SK-N-SH (cell line): ENCODE measurements at regions not wholly inside any gene's neighbourhood (a gene's known extent, or its start where the extent isn't known, plus 50 kb on each side); places are given as distances from the start of the nearest gene placed in this dataset.

Experiments used
- CTCF ChIP-seq: fragments of 200-600 bp; sonication (generic); IDR thresholded peaks from 2 replicates; pipeline ENCODE4 v1.6.1; 2017; ENCODE audit warnings: antibody characterized with exemption, mild to moderate bottlenecking, moderate library complexity
- EP300 ChIP-seq, 2 experiments: IDR thresholded peaks; 2 replicates each; pipeline versions ENCODE4 v1.4.0 to v1.6.1; 2012; ENCODE audit warnings: borderline replicate concordance in 1 of 2, low read depth in 1 of 2, low read length in 1 of 2
- JUND ChIP-seq: IDR thresholded peaks from 2 replicates; pipeline ENCODE4 v1.4.0; 2012
- MAX ChIP-seq: IDR thresholded peaks from 2 replicates; pipeline ENCODE4 v1.4.0; 2012; ENCODE audit warnings: low read depth
- MEF2A ChIP-seq: IDR thresholded peaks from 2 replicates; pipeline ENCODE4 v1.4.0; 2012; ENCODE audit warnings: low read depth, borderline replicate concordance
- RCOR1 ChIP-seq: fragments of 150-350 bp; IDR thresholded peaks from 2 replicates; pipeline ENCODE4 v1.6.1; 2017; ENCODE audit warnings: antibody characterized with exemption, low read length
- TAF1 ChIP-seq: IDR thresholded peaks from 2 replicates; pipeline ENCODE4 v1.6.1; 2012; ENCODE audit warnings: low read depth, mild to moderate bottlenecking, low read length, moderate library complexity, borderline replicate concordance
- TF ChIP-seq, protein P1 (sequence below): IDR thresholded peaks from 2 replicates; pipeline ENCODE4; 2012
- TF ChIP-seq, protein P2 (sequence below): fragments of 150-350 bp; IDR thresholded peaks from 2 replicates; pipeline ENCODE4 v1.6.1; 2017; ENCODE audit warnings: antibody characterized with exemption, low read length, low read depth, borderline replicate concordance

DNA sequence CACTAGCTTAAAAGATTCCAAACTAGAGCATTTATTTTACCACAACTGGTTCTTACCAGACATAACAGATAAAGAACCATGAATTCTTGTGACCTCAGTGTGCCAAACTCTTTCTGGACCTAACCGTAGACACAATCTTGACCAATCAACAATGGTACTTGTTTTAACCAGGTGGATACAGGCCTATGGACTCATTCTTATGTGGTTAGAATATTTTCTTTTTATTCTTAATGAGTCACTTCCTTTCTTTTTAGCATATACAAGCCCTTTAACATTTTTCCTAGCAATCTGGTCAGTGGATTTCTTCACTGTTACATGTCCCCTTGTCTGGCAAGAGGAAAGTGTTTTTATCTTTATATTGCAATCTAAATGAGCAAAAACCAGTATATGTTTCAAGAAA, 792.1 kb upstream of the SPRY2 start:
- TF ChIP-seq CTCF: no peak
- TF ChIP-seq, protein P1, sequence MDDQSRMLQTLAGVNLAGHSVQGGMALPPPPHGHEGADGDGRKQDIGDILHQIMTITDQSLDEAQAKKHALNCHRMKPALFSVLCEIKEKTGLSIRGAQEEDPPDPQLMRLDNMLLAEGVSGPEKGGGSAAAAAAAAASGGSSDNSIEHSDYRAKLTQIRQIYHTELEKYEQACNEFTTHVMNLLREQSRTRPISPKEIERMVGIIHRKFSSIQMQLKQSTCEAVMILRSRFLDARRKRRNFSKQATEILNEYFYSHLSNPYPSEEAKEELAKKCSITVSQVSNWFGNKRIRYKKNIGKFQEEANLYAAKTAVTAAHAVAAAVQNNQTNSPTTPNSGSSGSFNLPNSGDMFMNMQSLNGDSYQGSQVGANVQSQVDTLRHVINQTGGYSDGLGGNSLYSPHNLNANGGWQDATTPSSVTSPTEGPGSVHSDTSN: no peak
- no peak for TF ChIP-seq EP300 (IDR thresholded peaks at IDR 0.05; ENCODE audit: borderline replicate concordance in 1 of 2, low read depth in 1 of 2, low read length in 1 of 2)
- no peak for TF ChIP-seq MAX
- no peak for TF ChIP-seq TAF1
- TF ChIP-seq MEF2A: no peak
- TF ChIP-seq, protein P2, sequence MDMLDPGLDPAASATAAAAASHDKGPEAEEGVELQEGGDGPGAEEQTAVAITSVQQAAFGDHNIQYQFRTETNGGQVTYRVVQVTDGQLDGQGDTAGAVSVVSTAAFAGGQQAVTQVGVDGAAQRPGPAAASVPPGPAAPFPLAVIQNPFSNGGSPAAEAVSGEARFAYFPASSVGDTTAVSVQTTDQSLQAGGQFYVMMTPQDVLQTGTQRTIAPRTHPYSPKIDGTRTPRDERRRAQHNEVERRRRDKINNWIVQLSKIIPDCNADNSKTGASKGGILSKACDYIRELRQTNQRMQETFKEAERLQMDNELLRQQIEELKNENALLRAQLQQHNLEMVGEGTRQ: no peak
- no peak for TF ChIP-seq JUND
- TF ChIP-seq RCOR1: no peak
